PC-9 (cell line): ENCODE measurements at regions not wholly inside any gene's neighbourhood (a gene's known extent, or its start where the extent isn't known, plus 50 kb on each side); places are given as distances from the start of the nearest gene placed in this dataset.

Experiments
- EZH2 ChIP-seq: fragments of 200-600 bp; sonication (generic); IDR thresholded peaks from 2 replicates; pipeline ENCODE4 v1.8.0; 2017; ENCODE audit warnings: antibody characterized with exemption, low read depth
- TF ChIP-seq, protein P1 (sequence below): fragments of 200-600 bp; sonication (generic); conservative IDR thresholded peaks from 2 replicates; pipeline ENCODE4 v1.6.1; 2017; ENCODE audit warnings: mixed run types, antibody characterized with exemption, mild to moderate bottlenecking, moderate library complexity

DNA sequence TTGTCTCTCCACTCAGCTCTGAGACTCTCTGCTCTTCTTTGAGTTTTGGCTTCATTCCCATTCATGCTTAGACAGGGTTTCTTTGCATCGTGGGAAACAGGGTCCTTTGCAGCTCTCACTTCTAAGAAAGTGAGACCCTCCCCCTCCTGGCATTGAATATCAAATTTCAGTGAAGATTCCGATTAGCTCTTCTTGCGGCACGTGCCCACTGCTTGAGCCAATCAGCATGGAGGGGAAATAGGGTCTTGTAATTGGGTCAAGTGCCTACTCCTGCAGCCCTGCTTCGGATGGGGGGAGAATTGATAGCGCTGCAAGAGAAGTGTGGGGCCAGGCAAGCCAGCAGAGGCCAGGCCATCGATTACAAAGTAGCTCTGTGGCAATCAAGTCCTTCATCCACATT lies 69.6 kb downstream of the TFAP2C start:
- TF ChIP-seq, protein P1, sequence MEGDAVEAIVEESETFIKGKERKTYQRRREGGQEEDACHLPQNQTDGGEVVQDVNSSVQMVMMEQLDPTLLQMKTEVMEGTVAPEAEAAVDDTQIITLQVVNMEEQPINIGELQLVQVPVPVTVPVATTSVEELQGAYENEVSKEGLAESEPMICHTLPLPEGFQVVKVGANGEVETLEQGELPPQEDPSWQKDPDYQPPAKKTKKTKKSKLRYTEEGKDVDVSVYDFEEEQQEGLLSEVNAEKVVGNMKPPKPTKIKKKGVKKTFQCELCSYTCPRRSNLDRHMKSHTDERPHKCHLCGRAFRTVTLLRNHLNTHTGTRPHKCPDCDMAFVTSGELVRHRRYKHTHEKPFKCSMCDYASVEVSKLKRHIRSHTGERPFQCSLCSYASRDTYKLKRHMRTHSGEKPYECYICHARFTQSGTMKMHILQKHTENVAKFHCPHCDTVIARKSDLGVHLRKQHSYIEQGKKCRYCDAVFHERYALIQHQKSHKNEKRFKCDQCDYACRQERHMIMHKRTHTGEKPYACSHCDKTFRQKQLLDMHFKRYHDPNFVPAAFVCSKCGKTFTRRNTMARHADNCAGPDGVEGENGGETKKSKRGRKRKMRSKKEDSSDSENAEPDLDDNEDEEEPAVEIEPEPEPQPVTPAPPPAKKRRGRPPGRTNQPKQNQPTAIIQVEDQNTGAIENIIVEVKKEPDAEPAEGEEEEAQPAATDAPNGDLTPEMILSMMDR, result no peak
- no peak for TF ChIP-seq EZH2
